ENCODE measurements at regions not wholly inside any gene's neighbourhood (a gene's known extent, or its start where the extent isn't known, plus 50 kb on each side); places are given as distances from the start of the nearest gene placed in this dataset.

DNA sequence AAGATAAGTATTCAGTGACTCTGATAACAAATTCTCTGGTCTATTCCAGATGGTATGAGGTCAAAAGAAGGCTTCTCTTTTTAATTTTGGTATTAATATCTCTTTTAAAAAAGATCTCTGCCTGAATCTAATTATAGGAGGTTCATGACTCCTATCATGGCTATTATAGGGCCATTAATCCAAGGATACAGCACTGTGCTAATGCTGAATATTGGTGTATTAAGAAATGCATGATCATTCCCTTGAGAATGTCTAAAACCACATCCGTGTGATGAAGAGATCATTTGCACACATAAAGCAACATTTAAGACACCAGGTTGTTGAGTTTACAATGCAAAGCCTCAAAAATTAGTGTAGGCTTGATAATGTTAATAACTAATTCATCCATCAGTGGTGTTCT, 160.4 kb upstream of the MON1B start:
- no peak for TF ChIP-seq ZNF274 (IDR thresholded peaks at IDR 0.05; ENCODE audit: low read depth, low read length)
- no peak for TF ChIP-seq SUZ12 (IDR thresholded peaks at IDR 0.05; ENCODE audit: extremely low read depth, insufficient read depth, insufficient read length)
